ENCODE measurements at regions not wholly inside any gene's neighbourhood (a gene's known extent, or its start where the extent isn't known, plus 50 kb on each side); places are given as distances from the start of the nearest gene placed in this dataset.

- ChIA-PET POLR2A (ENCODE audit: low non-redundant PET) (no interaction called here), CTCF (no interaction called here)
- TF ChIP-seq CTCF (conservative IDR thresholded peaks at IDR 0.05; ENCODE audit: low read depth) = no peak
- no peak for DNase-seq (ENCODE audit: low spot score)
- no peak overlapping the region for H3K27ac ChIP-seq
Observed at GRCh38 chr6:23478312-23478711, 647.7 kb upstream of the NRSN1 start.

- no peak for TF ChIP-seq CTCF (conservative IDR thresholded peaks at IDR 0.05; ENCODE audit: low read depth)
- no peak for DNase-seq (ENCODE audit: low spot score)
- ChIA-PET CTCF (no interaction called here), POLR2A (ENCODE audit: low non-redundant PET) (no interaction called here)
- H3K27ac ChIP-seq = no peak overlapping the region
Observed at GRCh38 chr6:23483896-23484295, 642.1 kb upstream of the NRSN1 start.

- CTCF ChIA-PET = interaction anchor here (0.7 kb wide), 1 partner anchor 257 kb away, joined by 8 read pairs; no protein-coding TSS in a partner anchor
- no peak for TF ChIP-seq CTCF (conservative IDR thresholded peaks at IDR 0.05; ENCODE audit: low read depth)
- POLR2A ChIA-PET (ENCODE audit: low non-redundant PET) = no interaction called here
- no peak overlapping the region for H3K27ac ChIP-seq
- no peak for DNase-seq (ENCODE audit: low spot score)
Observed at GRCh38 chr6:23494367-23494766, 631.6 kb upstream of the NRSN1 start.

GRCh38 chr6:23498013-23498412 is 628.0 kb upstream of the NRSN1 start:
- no peak overlapping the region for H3K27ac ChIP-seq
- DNase-seq (ENCODE audit: low spot score) = no peak
- POLR2A ChIA-PET (ENCODE audit: low non-redundant PET) = no interaction called here
- CTCF ChIA-PET = no interaction called here
- no peak for TF ChIP-seq CTCF (conservative IDR thresholded peaks at IDR 0.05; ENCODE audit: low read depth)

- ChIA-PET POLR2A (ENCODE audit: low non-redundant PET) (no interaction called here), CTCF (interaction anchor here (0.5 kb wide), 1 partner anchor 890 kb away, joined by 3 read pairs; no protein-coding TSS in a partner anchor)
- no peak for TF ChIP-seq CTCF (conservative IDR thresholded peaks at IDR 0.05; ENCODE audit: low read depth)
Observed at GRCh38 chr6:23499549-23499948, 626.5 kb upstream of the NRSN1 start.

GRCh38 chr6:23503173-23503572 is 622.8 kb upstream of the NRSN1 start:
- DNase-seq (ENCODE audit: low spot score) = no peak
- no peak for TF ChIP-seq CTCF (conservative IDR thresholded peaks at IDR 0.05; ENCODE audit: low read depth)
- CTCF ChIA-PET = no interaction called here
- H3K27ac ChIP-seq = no peak overlapping the region
- POLR2A ChIA-PET (ENCODE audit: low non-redundant PET) = no interaction called here

More at GRCh38 chr6:23499549-23499948, 626.5 kb upstream of the NRSN1 start:
- no peak overlapping the region for H3K27ac ChIP-seq
- no peak for DNase-seq (ENCODE audit: low spot score)

- no peak overlapping the region for H3K27ac ChIP-seq
- ChIA-PET POLR2A (ENCODE audit: low non-redundant PET) (no interaction called here), CTCF (no interaction called here)
- DNase-seq (ENCODE audit: low spot score) = no peak
- TF ChIP-seq CTCF (conservative IDR thresholded peaks at IDR 0.05; ENCODE audit: low read depth) = no peak
Observed at GRCh38 chr6:23505026-23505425, 621.0 kb upstream of the NRSN1 start.
